ENCODE measurements at regions not wholly inside any gene's neighbourhood (a gene's known extent, or its start where the extent isn't known, plus 50 kb on each side); places are given as distances from the start of the nearest gene placed in this dataset.

- no peak for TF ChIP-seq CTCF (IDR thresholded peaks at IDR 0.05)
- TF ChIP-seq POLR2A (IDR thresholded peaks at IDR 0.05), result no peak
Measured at GRCh38 chr6:27129917-27130316, 117.6 kb upstream of the PRSS16 start.

All from uterus (tissue), 2 donors.